ENCODE measurements at regions not wholly inside any gene's neighbourhood (a gene's known extent, or its start where the extent isn't known, plus 50 kb on each side); places are given as distances from the start of the nearest gene placed in this dataset.
"Not testable (repeated sequence)": the region's sequence is repeated elsewhere in the genome, so short reads cannot be mapped to it uniquely, and the experiment has no call there.

DNA sequence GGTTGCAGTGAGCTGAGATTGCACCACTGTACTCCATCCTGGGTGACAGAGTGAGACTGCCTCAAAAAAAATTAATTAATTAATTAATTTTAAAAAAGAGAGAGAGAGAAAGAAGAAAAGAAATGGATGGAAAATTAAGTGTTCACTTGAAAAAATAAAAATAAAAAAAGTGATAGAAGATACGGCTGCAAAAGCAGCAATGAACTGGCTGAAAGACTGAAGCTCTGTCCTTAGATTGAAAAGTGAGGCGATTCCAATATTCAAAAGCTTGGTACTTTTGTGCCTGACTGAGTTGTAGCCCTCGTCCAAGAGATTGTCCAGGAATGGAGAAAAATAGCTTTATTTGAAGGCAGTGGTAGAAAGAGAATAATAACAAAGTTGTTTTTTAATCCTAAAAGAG, 154.6 kb downstream of the ADSS2 start:
- DNase-seq, result no peak

GRCh38 chr1:244297616-244298015, 154.1 kb downstream of the ADSS2 start:
- no peak for DNase-seq

- DNase-seq, result not testable (repeated sequence)
Measured at GRCh38 chr1:244300029-244300375, 151.7 kb downstream of the ADSS2 start.

- DNase-seq, result no peak
Measured at GRCh38 chr1:244301595-244302130, 150.0 kb downstream of the ADSS2 start.

- DNase-seq, result no peak
Measured at GRCh38 chr1:244302876-244303609, 148.7 kb downstream of the ADSS2 start.

GRCh38 chr1:244303610-244303969, 148.1 kb downstream of the ADSS2 start:
- DNase-seq, result no peak

DNA sequence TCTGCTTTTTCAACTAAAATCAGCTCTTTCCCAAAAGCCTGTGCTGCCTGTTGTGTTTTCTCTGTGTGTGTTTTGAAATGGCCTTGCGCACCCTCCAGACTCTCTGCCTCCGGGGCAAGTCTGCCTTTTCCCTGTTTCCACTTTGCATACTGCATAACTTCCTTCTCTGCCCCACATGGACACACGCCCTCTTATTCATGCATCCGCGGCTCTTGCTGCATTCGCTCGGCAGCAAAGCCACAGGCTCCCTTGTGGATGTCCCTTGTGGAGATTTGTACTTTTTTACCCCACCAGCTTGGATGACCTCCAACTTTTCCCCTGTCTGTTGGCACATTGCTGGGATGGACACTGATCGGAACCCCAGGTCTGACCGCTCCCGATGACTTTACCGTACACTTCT, 147.6 kb downstream of the ADSS2 start:
- no peak for DNase-seq

DNA sequence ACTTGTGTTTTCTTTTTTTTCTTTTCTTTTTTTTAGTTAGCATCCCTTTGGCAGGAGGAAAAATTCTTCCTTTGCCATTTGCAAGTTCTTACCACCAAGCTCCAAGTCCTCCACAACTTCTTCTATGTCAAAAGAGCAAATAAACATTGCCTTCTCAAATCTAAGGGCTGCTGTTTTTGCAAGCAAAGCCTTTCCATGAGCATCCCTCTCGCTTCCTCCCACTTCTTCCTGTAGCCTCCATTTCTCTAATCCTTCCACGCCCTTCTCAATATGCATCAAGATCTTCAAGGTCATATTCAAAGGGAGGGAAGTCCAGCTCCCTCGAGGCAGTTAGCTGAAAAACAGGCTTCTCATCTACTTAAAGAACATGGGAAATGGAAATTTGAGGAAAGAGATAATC, 147.1 kb downstream of the ADSS2 start:
- no peak for DNase-seq

DNA sequence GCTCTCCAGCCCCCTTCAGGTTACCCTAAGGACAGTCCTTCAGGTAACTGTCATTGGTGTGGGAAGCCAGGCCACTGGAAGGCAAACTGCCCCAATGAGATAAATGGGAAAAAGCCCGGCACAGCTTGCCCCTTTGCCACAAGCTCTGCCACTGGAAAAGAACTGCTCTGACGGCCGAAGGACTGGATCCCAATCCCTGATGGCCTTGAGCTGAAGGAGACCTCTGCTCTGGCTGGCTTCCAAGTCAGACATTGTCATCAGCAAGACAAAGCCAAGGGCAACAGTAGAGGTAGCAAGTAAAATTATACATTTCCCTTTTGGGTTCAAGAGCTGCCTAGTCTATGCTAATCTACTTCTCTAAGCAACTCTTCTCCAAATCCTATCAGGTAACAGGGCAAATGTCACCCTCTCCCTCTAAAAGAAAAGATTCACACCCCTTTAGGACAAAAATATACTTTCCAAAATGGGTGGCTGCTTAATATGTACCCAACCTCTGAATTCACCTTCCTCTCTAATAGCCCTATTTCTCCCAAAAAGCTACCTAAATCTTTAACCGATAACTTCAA, 145.8 kb downstream of the ADSS2 start:
- no peak for DNase-seq

DNA sequence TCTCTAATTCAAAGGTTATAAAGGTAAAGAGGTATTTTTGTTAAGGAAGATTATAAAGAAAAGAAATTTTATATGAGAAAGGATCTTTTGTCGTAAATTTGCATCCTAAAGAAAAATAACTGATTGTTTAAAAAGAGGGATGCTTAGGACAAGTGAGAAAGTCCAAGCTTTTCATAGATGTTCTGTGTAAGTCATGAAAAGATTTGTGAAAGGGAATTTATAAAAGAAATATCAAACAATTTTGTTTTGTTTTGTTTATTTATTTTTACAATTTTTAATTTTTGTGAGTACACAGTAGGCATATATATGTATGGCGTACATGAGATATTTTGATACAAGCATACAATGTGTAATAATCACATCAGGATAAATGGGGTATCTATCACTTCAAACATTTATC, 145.2 kb downstream of the ADSS2 start:
- no peak for DNase-seq

DNA sequence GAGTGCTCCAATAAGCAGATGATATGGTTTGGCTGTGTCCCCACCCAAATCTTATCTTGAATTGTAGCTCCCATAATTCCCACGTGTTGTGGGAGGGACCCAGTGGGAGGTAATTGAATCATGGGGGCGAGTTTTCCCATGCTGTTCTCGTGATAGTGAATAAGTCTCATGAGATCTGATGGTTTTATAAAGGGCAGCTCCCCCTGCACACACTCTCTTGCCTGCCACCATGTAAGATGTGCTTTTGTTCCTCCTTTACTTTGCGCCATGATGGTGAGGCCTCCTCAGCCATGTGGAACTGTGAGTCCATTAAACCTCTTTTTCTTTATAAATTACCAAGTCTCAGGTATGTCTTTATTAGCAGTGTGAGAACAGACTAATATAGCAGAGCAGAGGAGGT, 142.5 kb downstream of the ADSS2 start:
- DNase-seq, result not testable (repeated sequence)

DNA sequence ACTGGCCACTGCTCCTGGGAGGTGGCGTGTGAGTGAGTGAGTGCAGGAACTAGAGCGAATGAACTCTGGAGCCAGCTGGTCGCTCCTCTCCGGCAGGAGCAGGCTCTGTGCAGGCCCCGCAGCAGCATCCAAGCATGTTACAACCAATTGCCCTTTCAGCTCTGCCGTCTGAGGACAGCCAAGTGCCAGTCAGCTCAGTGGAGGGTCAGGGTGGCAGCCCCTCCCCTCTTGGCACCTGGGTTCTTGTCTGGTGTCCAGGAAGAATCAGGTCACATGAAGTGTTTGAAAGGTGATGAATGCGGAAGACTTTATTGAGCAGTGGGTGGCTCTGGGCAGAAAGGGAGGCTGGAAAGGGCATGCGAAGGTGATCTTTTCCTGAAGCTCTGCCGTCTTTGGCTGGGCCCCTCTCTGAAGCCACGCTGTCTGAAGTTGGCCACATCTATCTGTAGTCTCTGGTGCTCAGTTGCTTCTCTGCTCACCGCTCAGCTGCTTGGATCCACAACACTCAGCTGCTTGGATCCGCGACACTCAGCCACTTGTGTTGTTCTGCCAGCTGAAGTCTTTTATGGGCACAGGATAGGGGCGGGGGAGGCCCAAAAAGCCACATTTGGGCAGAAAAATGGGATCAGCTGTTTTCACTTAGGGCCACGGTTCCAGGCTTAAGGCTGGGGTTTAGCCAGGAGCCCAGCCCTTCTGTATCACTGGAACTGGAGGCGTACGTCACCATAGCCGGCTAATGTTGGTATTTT, 139.8 kb downstream of the ADSS2 start:
- DNase-seq, result peak in 2 of 3 donors; percentile 28 to 47

DNA sequence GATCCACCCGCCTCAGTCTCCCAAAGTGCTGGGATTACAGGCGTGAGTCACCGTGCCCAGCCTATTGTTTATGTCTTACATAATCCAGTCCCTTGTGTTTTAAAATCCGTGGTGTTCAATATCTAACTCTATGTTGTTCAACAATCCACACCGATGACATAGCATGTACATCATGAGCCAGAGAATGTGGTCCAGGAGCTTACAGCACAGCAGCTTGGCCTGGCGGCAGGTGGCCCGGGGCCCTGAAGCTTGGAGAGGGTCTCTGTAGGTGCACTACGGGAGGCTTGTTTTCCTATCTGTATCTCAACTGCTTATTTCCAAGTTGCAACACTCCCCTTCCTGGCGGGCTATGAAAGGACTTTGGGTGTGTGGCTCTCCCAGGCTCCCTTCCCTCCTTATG, 138.4 kb downstream of the ADSS2 start:
- no peak for DNase-seq

GRCh38 chr1:244314921-244315559, 136.7 kb downstream of the ADSS2 start:
- DNase-seq, result no peak

DNA sequence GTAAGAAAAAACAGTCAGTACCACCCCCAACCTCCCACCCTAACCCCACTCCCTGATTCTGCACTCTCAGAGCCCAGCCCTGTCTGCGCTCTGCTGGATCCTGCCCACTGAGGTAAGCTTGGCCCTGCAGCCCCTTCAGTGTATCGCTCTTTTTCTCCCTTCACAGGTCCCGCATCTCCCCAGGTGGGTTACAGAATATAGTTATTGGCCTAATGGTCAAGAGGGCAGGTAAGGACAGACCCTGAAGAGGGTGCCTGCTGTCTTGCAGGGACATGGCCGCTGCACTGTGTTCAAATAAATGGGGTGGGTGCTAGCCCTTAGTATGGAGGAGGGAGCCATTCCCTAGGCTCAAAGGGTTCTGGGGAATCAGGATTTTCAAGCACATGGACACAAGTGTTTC, 135.7 kb downstream of the ADSS2 start:
- no peak for DNase-seq

DNA sequence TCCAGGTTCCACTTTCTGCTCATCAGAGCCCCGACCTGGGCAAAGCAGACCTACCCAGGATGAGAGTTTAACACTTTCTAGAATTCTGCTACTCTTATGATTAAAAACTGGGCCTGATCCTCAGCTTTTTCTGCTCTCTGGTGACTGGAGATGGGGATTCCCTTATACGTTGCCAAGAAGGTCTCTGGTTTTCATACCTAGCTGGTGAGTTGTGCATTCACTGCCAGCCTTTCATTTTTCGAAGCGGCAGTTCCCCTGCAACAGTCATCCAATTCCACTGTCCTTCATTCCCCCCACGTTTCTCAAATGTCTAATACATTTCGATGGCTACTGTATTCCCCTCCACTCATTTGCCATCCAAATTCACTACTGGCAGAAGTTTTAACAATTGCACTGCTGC, 135.3 kb downstream of the ADSS2 start:
- DNase-seq, result no peak

DNA sequence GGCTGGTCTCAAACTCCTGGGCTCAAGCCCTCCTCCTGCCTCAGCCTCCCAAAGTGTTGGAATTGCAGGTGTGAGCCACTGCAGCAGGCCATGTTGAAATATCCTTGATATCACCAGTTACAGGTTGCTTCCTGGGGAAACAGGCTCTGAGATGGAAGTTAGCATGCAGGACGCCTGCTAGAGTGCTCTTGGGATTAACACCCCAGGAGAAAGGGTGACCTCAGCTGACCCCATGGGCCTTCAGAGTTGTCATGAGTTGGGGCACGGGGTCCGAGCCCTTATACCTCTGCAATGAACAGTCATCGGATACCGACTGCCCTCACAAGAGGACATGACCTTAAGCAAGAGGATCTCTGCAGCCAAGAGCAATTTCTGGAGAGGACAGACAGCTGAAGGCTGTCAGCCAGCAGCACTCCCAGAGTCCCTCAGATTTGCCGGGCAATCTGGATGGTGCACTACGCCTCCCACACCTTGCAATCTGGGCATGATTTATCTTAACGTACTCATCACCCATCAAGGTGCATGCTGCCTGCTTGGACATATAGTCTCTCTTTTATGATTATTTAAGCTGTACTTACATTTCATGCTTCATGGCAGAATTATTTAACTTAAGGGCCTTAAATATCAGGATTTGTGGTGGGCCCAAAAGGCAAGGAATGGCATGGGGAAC, 134.6 kb downstream of the ADSS2 start:
- no peak for DNase-seq

GRCh38 chr1:244318078-244318477, 133.6 kb downstream of the ADSS2 start:
- DNase-seq, result no peak

DNA sequence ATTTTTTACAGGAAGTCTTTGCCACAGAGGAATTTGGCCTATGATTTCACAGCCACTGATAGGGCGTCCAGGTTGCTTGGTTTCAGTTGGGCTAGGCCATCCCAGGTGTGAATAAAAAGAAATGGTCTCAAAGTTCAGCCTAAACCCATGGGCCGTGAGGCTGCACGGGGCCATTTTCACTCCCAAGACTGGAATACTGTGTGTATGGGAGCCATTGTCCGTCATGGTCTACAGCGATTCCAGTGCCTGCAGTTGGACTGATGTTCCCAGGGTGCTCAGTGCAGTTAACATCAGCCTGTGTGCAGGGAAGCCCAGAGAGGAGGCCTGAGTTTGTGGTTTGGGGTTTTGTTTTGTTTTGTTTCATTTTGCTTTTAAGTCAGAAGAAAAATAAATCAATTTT, 133.2 kb downstream of the ADSS2 start:
- no peak for DNase-seq

DNA sequence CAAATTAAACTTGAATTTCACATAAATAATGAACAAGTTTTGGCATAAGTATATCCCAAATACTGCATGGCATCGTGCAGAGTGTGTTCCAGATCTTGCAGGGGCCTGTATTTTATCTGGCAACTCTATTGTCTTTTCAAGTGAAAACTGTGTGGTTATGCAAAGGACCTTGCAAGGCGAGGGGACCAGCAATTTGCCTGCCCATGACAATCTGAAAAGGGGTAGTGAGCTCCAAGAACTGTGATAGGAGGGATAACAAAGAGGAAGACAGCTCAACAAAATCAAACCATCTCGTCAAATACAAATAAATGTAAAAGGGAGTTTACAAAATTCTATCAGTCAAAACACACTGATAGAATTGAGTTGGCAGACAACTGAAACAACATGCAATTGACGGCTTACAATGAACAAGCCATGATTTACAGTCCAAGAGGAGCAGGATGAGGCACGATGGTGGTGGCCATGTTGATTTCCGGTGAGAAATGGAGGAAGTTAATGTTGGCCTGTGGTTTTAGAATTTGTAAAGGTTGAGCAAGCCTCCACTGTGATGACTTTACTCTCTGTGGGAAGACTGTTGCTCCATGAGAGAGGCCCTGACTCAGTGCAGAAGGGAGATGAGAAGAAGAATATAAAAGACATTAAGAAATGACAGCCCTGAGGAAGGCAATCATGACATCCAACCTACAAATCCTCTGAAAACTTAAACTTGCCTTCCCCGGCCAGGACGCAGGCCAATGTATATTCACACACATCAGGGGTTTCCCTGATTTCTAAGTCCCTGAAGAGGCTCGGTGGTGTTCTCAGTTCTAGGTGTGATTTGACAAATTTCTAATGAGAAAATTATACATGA, 132.2 kb downstream of the ADSS2 start:
- peak in 2 of 3 donors; percentile 21 to 53 for DNase-seq

DNA sequence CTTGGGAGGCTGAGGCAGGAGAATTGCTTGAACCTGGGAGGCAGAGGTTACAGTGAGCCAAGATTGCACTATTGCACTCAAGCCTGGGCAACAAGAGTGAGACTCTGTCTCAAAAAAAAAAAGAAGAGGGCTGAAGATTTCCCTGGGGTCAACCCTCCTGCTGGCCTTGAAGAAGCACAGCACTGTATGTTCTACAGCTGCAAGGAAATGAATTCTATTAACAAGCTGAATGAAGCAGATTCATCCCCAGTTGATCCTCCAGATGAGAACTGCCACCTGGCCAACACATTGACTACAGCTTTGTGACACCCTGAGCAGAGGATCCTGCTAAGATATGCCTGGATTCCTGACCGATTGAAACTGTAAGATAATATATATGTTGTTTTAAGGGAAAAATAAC, 129.5 kb downstream of the ADSS2 start:
- no peak for DNase-seq
